ENCODE measurements at regions not wholly inside any gene's neighbourhood (a gene's known extent, or its start where the extent isn't known, plus 50 kb on each side); places are given as distances from the start of the nearest gene placed in this dataset.
"Not testable (repeated sequence)": the region's sequence is repeated elsewhere in the genome, so short reads cannot be mapped to it uniquely, and the experiment has no call there.

GRCh38 chr4:60344908-60345307, 855.2 kb upstream of the ADGRL3 start:
- no peak for DNase-seq (ENCODE audit: low read depth)

- no peak for DNase-seq (ENCODE audit: low read depth)
These were observed 854.7 kb upstream of the ADGRL3 start for GRCh38 chr4:60345392-60345791.

GRCh38 chr4:60359746-60360367, 840.3 kb upstream of the ADGRL3 start:
- DNase-seq (ENCODE audit: low read depth), result no peak

GRCh38 chr4:60365176-60365575, 835.0 kb upstream of the ADGRL3 start:
- DNase-seq (ENCODE audit: low read depth), result no peak

- no peak for DNase-seq (ENCODE audit: low read depth)
These were observed 833.5 kb upstream of the ADGRL3 start for GRCh38 chr4:60366661-60367060.

GRCh38 chr4:60368986-60369385, 831.1 kb upstream of the ADGRL3 start:
- DNase-seq (ENCODE audit: low read depth), result no peak

- no peak for DNase-seq (ENCODE audit: low read depth)
These were observed 822.1 kb upstream of the ADGRL3 start for GRCh38 chr4:60378010-60378409.

GRCh38 chr4:60384516-60384915, 815.6 kb upstream of the ADGRL3 start:
- no peak for DNase-seq (ENCODE audit: low read depth)

GRCh38 chr4:60389633-60390032, 810.5 kb upstream of the ADGRL3 start:
- no peak for DNase-seq (ENCODE audit: low read depth)

- no peak for DNase-seq (ENCODE audit: low read depth)
These were observed 803.6 kb upstream of the ADGRL3 start for GRCh38 chr4:60396341-60397049.

- no peak for DNase-seq (ENCODE audit: low read depth)
These were observed 799.5 kb upstream of the ADGRL3 start for GRCh38 chr4:60400593-60400992.

- DNase-seq (ENCODE audit: low read depth), result no peak
These were observed 796.1 kb upstream of the ADGRL3 start for GRCh38 chr4:60404027-60404426.

GRCh38 chr4:60422439-60422838, 777.7 kb upstream of the ADGRL3 start:
- DNase-seq (ENCODE audit: low read depth), result no peak

- DNase-seq (ENCODE audit: low read depth), result not testable (repeated sequence)
These were observed 776.4 kb upstream of the ADGRL3 start for GRCh38 chr4:60423573-60424184.

- DNase-seq (ENCODE audit: low read depth), result no peak
These were observed 767.2 kb upstream of the ADGRL3 start for GRCh38 chr4:60432911-60433310.

- DNase-seq (ENCODE audit: low read depth), result no peak
These were observed 757.1 kb upstream of the ADGRL3 start for GRCh38 chr4:60443068-60443467.

- DNase-seq (ENCODE audit: low read depth), result no peak
These were observed 756.3 kb upstream of the ADGRL3 start for GRCh38 chr4:60443796-60444195.

GRCh38 chr4:60450054-60450453, 750.1 kb upstream of the ADGRL3 start:
- DNase-seq (ENCODE audit: low read depth), result no peak

GRCh38 chr4:60452266-60452665, 747.9 kb upstream of the ADGRL3 start:
- no peak for DNase-seq (ENCODE audit: low read depth)

- no peak for DNase-seq (ENCODE audit: low read depth)
These were observed 744.7 kb upstream of the ADGRL3 start for GRCh38 chr4:60455380-60455779.

- no peak for DNase-seq (ENCODE audit: low read depth)
These were observed 738.6 kb upstream of the ADGRL3 start for GRCh38 chr4:60461551-60461950.

GRCh38 chr4:60463857-60464502, 736.1 kb upstream of the ADGRL3 start:
- no peak for DNase-seq (ENCODE audit: low read depth)

GRCh38 chr4:60482921-60483351, 717.2 kb upstream of the ADGRL3 start:
- DNase-seq (ENCODE audit: low read depth), result no peak
